Mucosa of descending colon (tissue), 3 donors: ENCODE measurements at regions not wholly inside any gene's neighbourhood (a gene's known extent, or its start where the extent isn't known, plus 50 kb on each side); places are given as distances from the start of the nearest gene placed in this dataset.

ENCODE experiments used
- ATAC-seq: fragments of 200-7000 bp; cut with Tn5 transposase; one replicate; pipeline ENCODE4 v1.9.1; 2020; ENCODE audit warnings: mild to moderate bottlenecking, moderate library complexity
- DNase-seq, 3 donors: peaks; one replicate each; pipeline ENCODE4 v3.0.0-alpha.2; 2020
- H3K36me3 ChIP-seq: fragments of 200-600 bp; one replicate; pipeline ENCODE4 v1.8.0; 2021; ENCODE audit warnings: low read depth, mild to moderate bottlenecking
- H3K4me1 ChIP-seq: fragments of 200-600 bp; one replicate; pipeline ENCODE4 v1.8.0; 2021; ENCODE audit warnings: low read depth, mild to moderate bottlenecking
- H3K4me3 ChIP-seq: fragments of 200-600 bp; one replicate; pipeline ENCODE4 v1.8.0; 2021; ENCODE audit warnings: mild to moderate bottlenecking
- H3K9me3 ChIP-seq: fragments of 200-600 bp; one replicate; pipeline ENCODE4 v1.8.0; 2021; ENCODE audit warnings: mild to moderate bottlenecking
- intact Hi-C, 2 donors: fragments of 100-400 bp; cut with DNase I in 1 of 2; cut with micrococcal nuclease in 1 of 2; formaldehyde crosslinking; loops; one replicate each; pipeline versions ENCODE4 v1.11.0 to v1.11.1; 2022; cut with DNase I, micrococcal nuclease
- TF ChIP-seq, protein P1 (sequence below): fragments of 200-600 bp; IDR thresholded peaks from one replicate; pipeline ENCODE4 v1.8.0; 2022; ENCODE audit warnings: antibody characterized with exemption, mild to moderate bottlenecking
- donor health status: DM: no; HTN: no; CAD: no; lungs with moderate emphysema.
- donor health status: DM: no; HTN: no; CAD: no.
- donor health status: DM: no; HTN: yes; CAD: no.

DNA sequence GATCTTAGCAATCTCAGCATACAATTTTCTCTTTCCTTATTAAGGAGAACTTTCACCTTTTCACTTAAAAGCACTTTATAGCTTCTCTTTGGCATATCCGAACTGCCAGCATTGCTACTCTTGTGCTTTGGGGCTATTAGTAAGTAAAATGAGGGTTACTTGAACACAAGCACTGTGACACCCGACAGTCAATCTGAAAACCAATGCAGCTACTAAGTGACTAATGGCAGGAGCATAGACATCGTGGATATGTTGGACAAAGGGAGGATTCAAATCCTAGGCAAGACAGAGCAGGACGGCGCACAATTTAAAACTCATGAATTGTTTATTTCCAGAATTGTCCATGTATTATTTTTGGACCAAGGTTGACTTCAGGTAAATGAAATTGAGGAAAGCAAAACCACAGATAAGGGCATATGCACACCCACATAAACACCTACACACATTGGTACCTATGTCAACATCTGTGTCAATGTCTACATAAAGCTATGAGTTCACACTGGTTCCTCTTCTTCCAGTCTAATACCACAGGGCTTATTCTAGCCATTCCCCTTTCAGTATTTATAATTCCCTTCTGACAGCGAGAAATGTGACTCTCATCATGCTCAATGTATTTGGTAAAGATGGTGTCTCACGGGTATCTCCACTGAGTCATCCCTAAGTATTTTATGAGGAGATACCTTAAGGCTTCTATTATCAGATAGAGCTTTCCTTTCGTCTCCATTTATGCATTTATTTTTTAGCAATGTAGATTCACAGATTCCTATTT is 75.3 kb upstream of the RALGPS2 start:
- TF ChIP-seq, protein P1, sequence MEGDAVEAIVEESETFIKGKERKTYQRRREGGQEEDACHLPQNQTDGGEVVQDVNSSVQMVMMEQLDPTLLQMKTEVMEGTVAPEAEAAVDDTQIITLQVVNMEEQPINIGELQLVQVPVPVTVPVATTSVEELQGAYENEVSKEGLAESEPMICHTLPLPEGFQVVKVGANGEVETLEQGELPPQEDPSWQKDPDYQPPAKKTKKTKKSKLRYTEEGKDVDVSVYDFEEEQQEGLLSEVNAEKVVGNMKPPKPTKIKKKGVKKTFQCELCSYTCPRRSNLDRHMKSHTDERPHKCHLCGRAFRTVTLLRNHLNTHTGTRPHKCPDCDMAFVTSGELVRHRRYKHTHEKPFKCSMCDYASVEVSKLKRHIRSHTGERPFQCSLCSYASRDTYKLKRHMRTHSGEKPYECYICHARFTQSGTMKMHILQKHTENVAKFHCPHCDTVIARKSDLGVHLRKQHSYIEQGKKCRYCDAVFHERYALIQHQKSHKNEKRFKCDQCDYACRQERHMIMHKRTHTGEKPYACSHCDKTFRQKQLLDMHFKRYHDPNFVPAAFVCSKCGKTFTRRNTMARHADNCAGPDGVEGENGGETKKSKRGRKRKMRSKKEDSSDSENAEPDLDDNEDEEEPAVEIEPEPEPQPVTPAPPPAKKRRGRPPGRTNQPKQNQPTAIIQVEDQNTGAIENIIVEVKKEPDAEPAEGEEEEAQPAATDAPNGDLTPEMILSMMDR: no peak
- Histone ChIP-seq H3K4me3 (no peak overlapping the region), H3K36me3 (no peaks in the 10 kb centered on the region), H3K4me1 (no peaks in the 10 kb centered on the region), H3K9me3 (no peaks in the 10 kb centered on the region)
- DNase-seq (no peak), ATAC-seq (no peak)
- intact Hi-C loops: no loop called here

DNA sequence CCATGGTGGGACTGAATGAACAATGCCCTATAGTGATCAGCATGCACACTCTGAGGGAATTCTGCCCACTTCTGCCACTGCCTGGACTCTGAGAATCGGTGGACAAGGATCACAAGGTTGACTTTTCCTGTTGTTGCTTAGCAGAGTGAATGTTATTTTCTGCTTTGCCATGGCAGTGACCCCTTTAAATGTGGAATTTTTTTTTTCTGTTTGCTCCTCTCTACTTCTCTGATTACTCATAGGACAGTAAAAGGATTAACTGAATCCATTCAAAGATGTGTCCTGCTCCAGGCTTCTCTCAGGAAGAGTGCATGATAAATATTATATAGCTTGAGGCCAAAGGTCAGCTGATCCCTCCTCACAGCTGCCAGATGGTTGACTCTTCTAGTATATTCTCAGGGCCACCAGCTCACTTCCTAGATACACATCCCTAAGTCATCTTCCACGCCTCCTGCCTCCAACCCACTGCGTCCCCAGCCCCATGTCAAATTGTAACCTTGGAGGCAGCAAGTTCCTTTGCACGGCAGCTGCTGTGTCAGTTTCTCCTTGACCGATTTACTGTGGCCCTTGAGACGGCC is 74.0 kb upstream of the RALGPS2 start:
- intact Hi-C loops: no loop called here
- Histone ChIP-seq H3K4me3 (no peak overlapping the region), H3K9me3 (no peaks in the 10 kb centered on the region), H3K4me1 (no peaks in the 10 kb centered on the region), H3K36me3 (no peaks in the 10 kb centered on the region)
- TF ChIP-seq, protein P1: no peak
- ATAC-seq (peak; percentile 83), DNase-seq (peak in 1 of 3 donors; percentile 55)

DNA sequence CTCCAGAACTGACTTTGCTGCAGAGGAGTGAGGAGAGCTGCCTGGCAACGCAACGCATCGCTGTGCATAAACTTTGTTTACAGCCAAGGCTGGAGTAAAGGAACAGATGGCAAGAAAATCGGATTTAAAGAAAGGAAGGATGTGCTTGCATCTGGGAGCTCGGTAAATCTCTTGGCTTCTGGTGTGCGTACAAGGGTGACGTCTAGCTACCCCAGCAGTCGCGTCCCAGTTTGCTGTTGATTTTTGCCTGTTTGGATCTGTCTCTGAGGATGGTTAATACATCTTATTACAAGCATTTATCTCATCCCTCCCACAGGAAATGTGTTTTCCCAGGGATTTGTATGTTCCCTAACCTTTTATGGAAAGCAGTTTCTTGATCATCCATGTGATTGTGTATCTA is 73.3 kb upstream of the RALGPS2 start:
- no peaks in the 10 kb centered on the region for H3K4me1 ChIP-seq
- peak in 1 of 3 donors; percentile 20 for DNase-seq
- intact Hi-C loops: no loop called here
- H3K9me3 ChIP-seq: no peaks in the 10 kb centered on the region
- TF ChIP-seq, protein P1: no peak
- H3K36me3 ChIP-seq: no peaks in the 10 kb centered on the region
- no peak overlapping the region for H3K4me3 ChIP-seq
- no peak for ATAC-seq

DNA sequence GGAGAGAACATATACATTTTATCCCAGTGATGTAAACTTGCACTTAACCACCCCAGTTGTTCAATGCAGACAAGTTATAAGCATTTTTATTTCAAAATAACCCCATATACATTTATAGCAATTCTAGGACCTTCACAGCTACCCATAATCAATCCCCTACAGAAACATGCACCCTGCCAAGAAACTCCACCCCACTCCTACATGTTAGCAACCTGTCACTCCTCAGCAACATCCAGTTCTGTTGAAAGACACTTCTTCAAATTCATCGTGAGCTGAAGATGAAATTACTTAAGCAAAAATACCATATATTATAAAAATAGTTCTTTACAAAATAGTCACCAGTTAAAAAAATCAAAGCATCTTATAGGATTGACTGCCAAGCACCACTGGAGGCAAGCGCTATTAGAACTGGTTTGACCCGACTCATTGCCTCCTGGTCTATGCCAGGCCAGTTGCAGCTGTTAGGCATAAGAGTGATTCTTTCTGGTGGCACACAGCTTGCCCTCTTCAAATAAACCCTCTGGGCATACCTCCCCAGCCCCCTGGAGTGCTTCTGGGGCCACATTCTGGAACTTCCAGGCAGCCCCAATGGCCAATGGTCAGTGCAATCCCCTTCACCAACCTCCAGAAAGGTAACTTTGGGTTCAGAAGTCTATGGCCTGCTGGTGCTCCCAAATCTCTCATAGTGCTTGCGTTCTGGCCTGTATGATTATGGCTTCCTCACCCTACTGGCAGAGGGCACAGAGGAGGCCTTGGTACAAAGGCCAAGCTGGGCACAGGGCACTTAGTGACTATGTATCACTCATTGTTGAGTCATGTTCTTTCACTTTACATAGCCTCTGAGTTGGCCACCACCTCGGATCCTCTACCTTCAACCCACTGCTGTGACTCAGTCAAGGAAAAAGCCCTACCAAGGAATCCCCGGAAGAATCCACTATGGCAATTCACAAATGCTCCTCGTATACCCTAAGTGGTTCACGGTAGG is 72.2 kb upstream of the RALGPS2 start:
- H3K36me3 ChIP-seq: no peaks in the 10 kb centered on the region
- intact Hi-C loops: no loop called here
- H3K4me3 ChIP-seq: no peak overlapping the region
- DNase-seq (no peak), ATAC-seq (peak; percentile 87)
- H3K9me3 ChIP-seq: no peaks in the 10 kb centered on the region
- TF ChIP-seq, protein P1: no peak
- H3K4me1 ChIP-seq: no peaks in the 10 kb centered on the region

DNA sequence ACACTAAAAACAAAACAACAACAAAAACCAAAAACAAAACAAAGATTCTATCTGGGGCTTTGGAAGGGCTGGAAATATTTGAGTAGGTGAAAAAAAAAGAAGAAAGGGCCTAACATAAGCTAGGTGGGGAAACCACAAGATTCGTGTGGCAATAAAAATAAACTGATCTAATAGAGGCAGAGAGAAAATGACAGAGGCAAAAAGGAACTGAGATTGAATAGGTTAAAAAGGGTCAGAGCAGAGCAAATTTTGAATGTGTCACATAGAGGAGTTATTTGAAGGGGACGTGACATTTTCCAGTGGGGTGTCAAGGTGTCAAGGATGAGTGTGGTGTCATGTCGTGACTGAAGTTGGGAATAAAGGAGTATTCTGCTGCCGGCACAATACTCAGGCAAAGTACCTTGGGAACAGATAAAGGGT is 65.2 kb upstream of the RALGPS2 start:
- intact Hi-C loops: no loop called here
- no peak for ATAC-seq
- TF ChIP-seq, protein P1: no peak
- Histone ChIP-seq H3K4me3 (no peak overlapping the region), H3K9me3 (no peaks in the 10 kb centered on the region), H3K4me1 (no peaks in the 10 kb centered on the region), H3K36me3 (no peaks in the 10 kb centered on the region)
- DNase-seq: no peak
